GM12873 (cell line): ENCODE measurements at regions not wholly inside any gene's neighbourhood (a gene's known extent, or its start where the extent isn't known, plus 50 kb on each side); places are given as distances from the start of the nearest gene placed in this dataset.

ENCODE experiments used
- TF ChIP-seq, protein P1 (sequence below): IDR thresholded peaks from 2 replicates; pipeline ENCODE4 v1.5.1; 2012; ENCODE audit warnings: low read depth, mild to moderate bottlenecking, moderate library complexity, low read length, control low read depth; ENCODE audit not compliant: insufficient read depth; ENCODE audit errors: missing control alignments

DNA sequence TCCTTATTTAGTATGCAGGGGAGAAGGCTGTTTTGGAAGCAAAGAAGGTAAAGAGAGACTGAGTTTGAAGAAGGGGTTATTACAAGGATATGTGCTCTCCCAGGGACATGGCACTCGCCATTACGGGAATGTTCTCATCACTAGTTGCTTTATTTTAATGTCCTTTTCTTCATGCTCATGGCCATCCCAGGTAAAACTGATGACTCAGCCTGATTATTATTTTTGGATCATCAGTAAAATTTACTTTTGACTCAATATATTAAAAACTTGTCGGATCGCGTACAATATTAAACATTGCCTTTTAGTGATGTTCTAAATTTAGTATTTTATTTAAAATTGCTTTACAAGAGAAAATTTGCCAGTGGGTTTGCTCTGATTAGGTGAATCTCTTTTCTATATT is 414.7 kb downstream of the TLE4 start:
- TF ChIP-seq, protein P1, sequence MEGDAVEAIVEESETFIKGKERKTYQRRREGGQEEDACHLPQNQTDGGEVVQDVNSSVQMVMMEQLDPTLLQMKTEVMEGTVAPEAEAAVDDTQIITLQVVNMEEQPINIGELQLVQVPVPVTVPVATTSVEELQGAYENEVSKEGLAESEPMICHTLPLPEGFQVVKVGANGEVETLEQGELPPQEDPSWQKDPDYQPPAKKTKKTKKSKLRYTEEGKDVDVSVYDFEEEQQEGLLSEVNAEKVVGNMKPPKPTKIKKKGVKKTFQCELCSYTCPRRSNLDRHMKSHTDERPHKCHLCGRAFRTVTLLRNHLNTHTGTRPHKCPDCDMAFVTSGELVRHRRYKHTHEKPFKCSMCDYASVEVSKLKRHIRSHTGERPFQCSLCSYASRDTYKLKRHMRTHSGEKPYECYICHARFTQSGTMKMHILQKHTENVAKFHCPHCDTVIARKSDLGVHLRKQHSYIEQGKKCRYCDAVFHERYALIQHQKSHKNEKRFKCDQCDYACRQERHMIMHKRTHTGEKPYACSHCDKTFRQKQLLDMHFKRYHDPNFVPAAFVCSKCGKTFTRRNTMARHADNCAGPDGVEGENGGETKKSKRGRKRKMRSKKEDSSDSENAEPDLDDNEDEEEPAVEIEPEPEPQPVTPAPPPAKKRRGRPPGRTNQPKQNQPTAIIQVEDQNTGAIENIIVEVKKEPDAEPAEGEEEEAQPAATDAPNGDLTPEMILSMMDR = no peak

- TF ChIP-seq, protein P1 = no peak
Measured at GRCh38 chr9:79985772-79986171, 414.0 kb downstream of the TLE4 start.

DNA sequence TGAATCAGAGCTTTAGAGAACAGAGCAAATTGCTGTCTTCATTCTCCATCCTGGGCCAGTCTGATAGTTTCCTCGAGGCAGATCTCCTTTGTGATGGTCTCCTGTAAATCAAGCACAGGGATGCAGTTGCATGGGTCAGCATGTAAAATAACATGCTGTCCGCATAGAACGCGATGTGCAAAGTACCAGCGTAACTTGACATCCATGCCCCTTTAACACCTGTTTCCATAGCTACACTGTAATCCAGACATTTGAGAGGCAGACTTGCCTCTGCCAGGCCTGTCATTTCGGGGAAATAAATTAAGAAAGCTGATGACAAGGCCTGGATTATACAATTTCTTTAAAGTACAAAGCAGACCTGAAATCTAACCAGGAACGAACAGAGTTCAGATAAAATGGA is 413.5 kb downstream of the TLE4 start:
- TF ChIP-seq, protein P1 = no peak

GRCh38 chr9:79984429-79985067 is 412.8 kb downstream of the TLE4 start:
- TF ChIP-seq, protein P1 = no peak

DNA sequence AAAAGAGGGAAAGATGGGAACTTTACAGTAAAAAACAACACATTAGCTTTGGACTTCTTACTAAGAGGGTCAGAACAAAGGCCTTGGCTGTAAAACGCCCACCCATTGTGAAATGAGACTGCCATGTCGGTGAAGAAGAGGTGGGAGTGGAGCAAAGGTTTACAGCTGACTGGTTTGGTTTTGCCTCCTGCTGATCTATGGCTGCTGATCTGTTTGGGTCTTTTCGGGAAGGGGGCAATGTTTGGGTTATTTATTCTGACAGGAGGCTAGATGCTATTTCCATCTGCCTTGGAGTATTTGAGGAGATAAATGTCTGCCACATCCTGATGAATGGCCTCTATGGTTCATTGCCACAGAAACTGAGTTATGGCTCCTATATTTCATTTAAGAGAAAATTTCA is 408.7 kb downstream of the TLE4 start:
- TF ChIP-seq, protein P1 = no peak

- TF ChIP-seq, protein P1 = no peak
Measured at GRCh38 chr9:79977510-79978197, 405.9 kb downstream of the TLE4 start.

GRCh38 chr9:79977074-79977435 is 405.3 kb downstream of the TLE4 start:
- TF ChIP-seq, protein P1 = no peak
